Stimulated activated CD8-positive, alpha-beta memory T cell treated with anti-CD3 and anti-CD28 coated beads, Interleukin-4, amount 100 ng/mL, for 48 hours (primary cell): ENCODE measurements at regions not wholly inside any gene's neighbourhood (a gene's known extent, or its start where the extent isn't known, plus 50 kb on each side); places are given as distances from the start of the nearest gene placed in this dataset.
"Not testable (repeated sequence)": the region's sequence is repeated elsewhere in the genome, so short reads cannot be mapped to it uniquely, and the experiment has no call there.

Experiments used
- DNase-seq: peaks from one replicate; pipeline ENCODE4 v3.0.0-alpha.2; 2020

- DNase-seq: no peak
These were observed 50.3 kb downstream of the PLXNA1 start for GRCh38 chr3:127033171-127033570.

DNA sequence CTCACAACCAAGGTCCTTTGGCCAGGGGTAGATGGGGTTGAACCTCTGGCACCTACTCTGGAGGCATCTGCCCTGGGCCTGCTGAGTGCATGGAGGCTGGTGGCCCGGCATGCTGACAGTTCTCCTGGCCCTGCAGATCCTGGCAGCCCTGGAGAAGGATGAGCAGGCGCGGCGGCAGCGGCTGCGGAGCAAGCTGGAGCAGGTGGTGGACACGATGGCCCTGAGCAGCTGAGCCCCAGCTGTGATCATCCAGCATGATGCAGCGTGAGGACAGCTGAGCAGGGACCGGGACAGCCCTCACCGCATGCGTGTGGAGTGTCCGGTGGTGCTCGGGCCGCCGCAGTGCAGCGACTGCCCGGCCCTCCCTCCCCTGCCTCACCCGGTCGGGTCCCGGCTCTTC, 50.9 kb downstream of the PLXNA1 start:
- DNase-seq: no peak

- DNase-seq: no peak
These were observed 51.5 kb downstream of the PLXNA1 start for GRCh38 chr3:127034195-127034989.

GRCh38 chr3:127034990-127035652, 52.2 kb downstream of the PLXNA1 start:
- no peak for DNase-seq

DNA sequence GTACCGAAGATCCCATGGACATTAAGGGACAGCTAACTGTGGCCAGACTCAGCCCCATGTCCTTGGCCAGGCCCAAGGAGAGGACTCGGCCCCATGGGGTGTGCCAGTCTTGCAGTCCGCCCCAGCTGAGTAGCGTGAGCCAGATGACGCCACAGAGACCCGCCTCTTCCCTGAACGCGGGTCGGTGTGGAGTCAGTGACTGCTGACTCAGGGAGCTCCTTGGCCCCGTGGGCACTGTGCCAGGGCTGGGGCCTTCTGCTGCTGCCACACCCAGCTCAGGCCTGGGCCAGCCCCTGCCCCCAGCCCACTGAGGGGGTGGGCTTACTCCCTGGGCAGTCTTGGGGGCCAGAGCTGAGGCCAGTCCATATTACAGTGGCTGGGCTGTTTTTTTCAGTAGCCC, 52.8 kb downstream of the PLXNA1 start:
- DNase-seq: no peak

DNA sequence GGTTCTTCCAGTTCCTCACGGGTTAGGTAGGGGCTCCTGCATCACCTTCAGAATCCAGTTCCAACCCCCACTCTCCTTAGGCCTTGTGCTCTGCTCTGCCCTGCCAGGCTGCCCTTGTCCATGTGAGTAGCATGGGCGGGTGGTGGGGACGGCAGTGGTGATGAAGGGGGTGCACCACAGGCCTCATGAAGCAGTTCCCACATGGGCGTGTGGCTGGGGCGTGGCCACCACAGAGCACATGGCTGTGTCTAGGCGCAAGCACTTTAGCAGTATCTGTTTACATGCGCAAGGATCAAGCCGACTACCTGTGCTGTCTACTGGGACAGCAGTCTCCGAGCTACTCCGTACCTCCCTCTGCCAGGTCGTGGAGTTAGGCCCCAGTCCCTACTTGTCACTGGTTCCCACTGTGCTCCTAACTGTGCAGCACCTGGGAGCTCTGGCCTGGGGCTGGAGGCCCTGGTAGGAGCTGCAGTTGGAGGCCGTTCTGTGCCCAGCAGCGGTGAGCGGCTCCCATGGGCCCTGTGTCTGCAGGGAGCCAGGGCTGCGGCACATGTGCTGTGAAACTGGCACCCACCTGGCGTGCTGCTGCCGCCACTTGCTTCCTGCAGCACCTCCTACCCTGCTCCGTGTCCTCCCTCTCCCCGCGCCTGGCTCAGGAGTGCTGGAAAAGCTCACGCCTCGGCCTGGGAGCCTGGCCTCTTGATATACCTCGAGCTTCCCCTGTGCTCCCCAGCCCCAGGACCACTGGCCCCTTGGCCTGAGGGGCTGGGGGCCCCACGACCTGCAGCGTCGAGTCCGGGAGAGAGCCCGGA, 53.5 kb downstream of the PLXNA1 start:
- no peak for DNase-seq

GRCh38 chr3:127037021-127037400, 54.1 kb downstream of the PLXNA1 start:
- no peak for DNase-seq

DNA sequence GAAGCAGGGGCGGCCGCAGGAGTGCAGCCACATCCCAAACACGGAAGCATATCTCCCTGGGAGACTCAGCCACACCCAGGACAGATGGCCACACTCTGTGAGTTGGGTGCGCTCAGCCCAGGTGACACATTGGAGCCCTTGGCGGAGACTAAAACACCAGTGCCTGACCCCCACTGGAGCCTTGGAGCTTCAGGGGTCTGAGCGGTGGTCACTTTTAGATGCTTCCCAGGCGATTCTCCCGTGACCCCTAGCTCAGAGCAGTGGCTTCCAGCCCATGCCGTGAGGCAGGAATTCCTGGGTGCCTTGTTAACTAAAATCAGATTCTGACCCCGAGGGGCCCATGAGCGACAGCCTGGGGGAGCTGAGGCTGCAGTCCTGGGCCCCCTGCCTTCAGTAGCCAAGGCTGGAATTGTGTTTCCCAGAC, 54.5 kb downstream of the PLXNA1 start:
- no peak for DNase-seq

GRCh38 chr3:127037971-127038446, 55.1 kb downstream of the PLXNA1 start:
- no peak for DNase-seq

DNA sequence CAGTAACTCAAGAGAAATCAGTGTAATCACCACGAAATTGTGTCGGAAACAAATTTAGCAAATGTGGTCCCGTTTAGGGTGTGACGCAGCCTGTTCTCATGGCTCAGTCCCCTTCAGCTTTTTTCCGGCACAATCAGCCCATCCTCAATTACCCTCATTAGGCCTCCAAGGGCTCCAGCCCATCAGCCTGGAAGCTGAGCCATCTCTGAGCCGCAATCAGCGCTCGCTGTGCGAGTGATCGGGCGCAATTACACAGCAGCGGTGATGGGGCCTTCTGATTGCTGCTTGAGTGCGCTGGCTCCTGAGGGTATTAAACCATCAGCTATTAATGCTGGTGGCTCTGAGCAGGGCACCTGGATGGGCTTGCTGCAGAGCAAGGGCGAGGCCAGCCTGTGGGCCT, 55.6 kb downstream of the PLXNA1 start:
- no peak for DNase-seq

- no peak for DNase-seq
These were observed 56.1 kb downstream of the PLXNA1 start for GRCh38 chr3:127038923-127039581.

DNA sequence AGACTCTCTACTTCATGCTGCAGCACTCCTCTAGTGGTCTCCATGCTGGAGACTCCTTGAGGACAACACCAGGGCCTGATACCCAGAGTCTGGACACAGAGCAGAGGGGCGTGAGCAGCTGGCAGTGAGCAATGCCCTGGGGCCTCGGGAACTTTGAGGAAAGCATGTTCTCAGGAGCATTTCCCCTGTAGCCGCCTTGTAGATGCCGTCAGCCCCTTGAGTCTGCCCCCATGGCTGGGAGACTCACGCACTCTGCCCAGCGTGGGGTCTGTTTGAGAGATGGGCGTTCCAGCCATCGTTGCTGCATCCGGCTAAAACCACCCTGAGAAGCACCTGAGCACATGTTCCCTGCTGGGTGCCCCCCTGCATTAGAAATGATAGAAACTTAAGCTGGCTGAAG, 56.8 kb downstream of the PLXNA1 start:
- no peak for DNase-seq

DNA sequence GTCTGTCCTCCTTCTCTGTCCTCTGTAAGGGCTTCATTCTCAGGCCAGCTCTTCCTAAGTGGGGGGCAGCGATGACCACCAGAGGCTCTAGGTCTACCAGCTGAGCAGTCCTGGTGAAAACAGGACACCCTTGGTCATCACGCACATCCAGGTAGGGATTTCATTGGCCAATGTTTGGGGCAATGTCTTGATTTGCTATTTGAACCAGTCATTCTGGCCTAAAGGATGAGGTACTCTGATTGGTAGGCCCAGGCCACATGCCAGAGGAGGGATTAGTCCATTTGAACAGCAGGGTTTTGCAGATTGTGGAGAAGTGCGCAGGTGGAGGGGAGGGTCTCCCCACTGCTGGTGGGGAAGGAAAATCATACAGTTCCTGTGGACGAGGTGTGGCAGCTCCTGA, 57.3 kb downstream of the PLXNA1 start:
- DNase-seq: no peak

DNA sequence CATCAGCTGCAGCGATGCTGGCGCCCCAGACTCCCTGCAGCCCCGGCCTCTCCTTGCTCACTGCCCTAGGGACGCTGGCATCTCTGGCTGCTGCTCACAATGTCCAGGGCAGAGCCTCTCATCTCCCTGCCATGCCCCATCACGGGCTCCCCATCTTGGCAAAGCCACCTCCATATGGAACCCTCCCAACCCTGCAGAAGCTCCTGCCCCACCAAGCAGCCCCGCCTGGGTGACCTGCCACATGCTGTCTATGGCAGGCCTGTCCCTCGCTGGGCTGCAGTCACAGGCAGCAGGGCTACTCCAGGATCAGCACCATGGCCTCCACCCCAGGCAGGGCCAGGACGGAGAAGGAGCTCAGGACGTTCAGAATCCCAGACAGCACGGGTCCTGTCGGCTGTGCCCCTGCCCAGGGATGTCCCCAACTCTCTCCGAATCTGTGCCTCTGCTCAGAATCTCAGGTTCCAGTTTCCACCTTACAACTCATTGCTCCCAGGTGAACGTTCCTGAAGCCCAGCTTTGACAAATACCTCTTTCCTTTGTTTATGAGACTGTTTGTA, 58.4 kb downstream of the PLXNA1 start:
- no peak for DNase-seq

DNA sequence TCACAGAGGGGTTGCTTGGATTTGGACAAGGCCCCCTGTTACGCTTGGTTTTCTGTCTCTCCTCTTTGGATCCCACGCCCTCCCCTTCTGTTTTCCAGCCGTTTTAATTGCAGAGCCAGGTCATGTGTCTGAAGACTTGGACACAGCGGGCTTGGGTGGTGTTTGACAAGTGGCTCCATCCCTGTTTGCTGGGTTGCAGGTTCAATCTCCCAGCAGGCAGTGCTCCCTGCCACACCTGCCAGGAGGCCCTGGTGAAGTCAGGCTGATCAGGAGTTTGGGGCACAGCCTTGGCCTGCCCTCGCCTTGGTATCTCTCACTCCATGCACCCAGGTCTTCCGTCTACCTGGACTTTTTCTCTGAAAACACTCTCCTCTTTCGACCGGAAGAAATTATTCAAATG, 59.0 kb downstream of the PLXNA1 start:
- no peak for DNase-seq

- DNase-seq: no peak
These were observed 59.7 kb downstream of the PLXNA1 start for GRCh38 chr3:127042634-127043033.

- no peak for DNase-seq
These were observed 60.2 kb downstream of the PLXNA1 start for GRCh38 chr3:127043041-127043641.

- no peak for DNase-seq
These were observed 61.0 kb downstream of the PLXNA1 start for GRCh38 chr3:127043731-127044510.

GRCh38 chr3:127044996-127045395, 62.1 kb downstream of the PLXNA1 start:
- DNase-seq: no peak

- DNase-seq: no peak
These were observed 62.6 kb downstream of the PLXNA1 start for GRCh38 chr3:127045435-127046045.

DNA sequence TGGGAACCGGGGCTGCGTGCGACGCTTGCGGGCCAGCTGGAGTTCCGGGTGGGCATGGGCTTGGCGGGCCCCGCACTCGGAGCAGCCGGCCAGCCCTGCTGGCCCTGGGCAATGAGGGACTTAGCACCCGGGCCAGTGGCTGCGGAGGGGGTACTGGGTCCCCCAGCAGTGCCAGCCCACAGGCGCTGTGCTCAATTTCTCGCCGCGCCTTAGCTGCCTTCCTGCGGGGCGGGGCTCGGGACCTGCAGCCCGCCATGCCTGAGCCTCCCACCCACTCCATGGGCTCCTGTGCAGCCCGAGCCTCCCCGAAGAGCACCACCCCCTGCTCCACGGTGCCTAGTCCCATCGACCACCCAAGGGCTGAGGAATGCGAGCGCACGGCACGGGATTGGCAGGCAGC, 63.8 kb downstream of the PLXNA1 start:
- DNase-seq: not testable (repeated sequence)
